ENCODE measurements at regions not wholly inside any gene's neighbourhood (a gene's known extent, or its start where the extent isn't known, plus 50 kb on each side); places are given as distances from the start of the nearest gene placed in this dataset.

GRCh38 chr11:19455731-19456130 lies 215.0 kb upstream of the E2F8 start:
- no peak for TF ChIP-seq CTCF (IDR thresholded peaks at IDR 0.05)
- no peak for TF ChIP-seq POLR2A (IDR thresholded peaks at IDR 0.05)
- TF ChIP-seq POLR2AphosphoS5 (IDR thresholded peaks at IDR 0.05), result no peak

Data from prostate gland (tissue), 2 donors.